ENCODE measurements at regions not wholly inside any gene's neighbourhood (a gene's known extent, or its start where the extent isn't known, plus 50 kb on each side); places are given as distances from the start of the nearest gene placed in this dataset.

- TF ChIP-seq CTCF (IDR thresholded peaks at IDR 0.05) (no peak), POLR2A (IDR thresholded peaks at IDR 0.05) (no peak), EP300 (IDR thresholded peaks at IDR 0.05) (no peak)
These were observed 152.7 kb downstream of the ZNF737 start for GRCh38 chr19:20412846-20413245.
